NB4 (cell line): ENCODE measurements at regions not wholly inside any gene's neighbourhood (a gene's known extent, or its start where the extent isn't known, plus 50 kb on each side); places are given as distances from the start of the nearest gene placed in this dataset.

Experiments
- CTCF ChIP-seq: IDR thresholded peaks from one replicate; pipeline ENCODE4 v1.5.1; 2012; ENCODE audit warnings: low read depth, low read length
- POLR2A ChIP-seq: IDR thresholded peaks from 2 replicates; pipeline ENCODE4 v1.6.1; 2011; ENCODE audit warnings: mild to moderate bottlenecking; ENCODE audit not compliant: insufficient read length; ENCODE audit errors: extremely low read depth

- TF ChIP-seq CTCF = no peak
- TF ChIP-seq POLR2A = no peak
Measured at GRCh38 chr10:78316451-78316931, 282.8 kb downstream of the RPS24 start.
